Neural crest cell (in vitro differentiated cells): ENCODE measurements at regions not wholly inside any gene's neighbourhood (a gene's known extent, or its start where the extent isn't known, plus 50 kb on each side); places are given as distances from the start of the nearest gene placed in this dataset.

ENCODE experiments used
- DNase-seq: peaks from one replicate; pipeline ENCODE4 v3.0.0; 2021; ENCODE audit warnings: low read depth, mixed read lengths, low spot score
- H3K27ac Mint-ChIP-seq: one replicate; pipeline ENCODE4 v1.8.0; 2021; ENCODE audit warnings: mild to moderate bottlenecking, mixed read lengths; ENCODE audit not compliant: unreplicated experiment
- H3K27me3 Mint-ChIP-seq: 2 replicates; pipeline ENCODE4 v1.8.0; 2021; ENCODE audit warnings: low read depth, mild to moderate bottlenecking, mixed read lengths
- H3K36me3 Mint-ChIP-seq: 2 replicates; pipeline ENCODE4 v1.8.0; 2021; ENCODE audit warnings: low read depth, mild to moderate bottlenecking, mixed read lengths
- H3K4me1 Mint-ChIP-seq: 2 replicates; pipeline ENCODE4 v1.8.0; 2021; ENCODE audit warnings: mixed read lengths
- H3K4me3 Mint-ChIP-seq: one replicate; pipeline ENCODE4 v1.8.0; 2021; ENCODE audit warnings: mild to moderate bottlenecking, mixed read lengths
- H3K9me3 Mint-ChIP-seq: 2 replicates; pipeline ENCODE4 v1.8.0; 2021; ENCODE audit warnings: mixed read lengths
- CTCF ChIP-seq: fragments of 200-600 bp; sonication (generic); conservative IDR thresholded peaks from 2 replicates; pipeline ENCODE4 v1.5.0; 2021; ENCODE audit warnings: antibody characterized with exemption, mild to moderate bottlenecking

GRCh38 chr2:59724746-59725145 is 828.7 kb downstream of the BCL11A start:
- H3K27me3 Mint-ChIP-seq = no peaks in the 10 kb centered on the region
- H3K27ac Mint-ChIP-seq = no peak overlapping the region
- no peak overlapping the region for H3K4me3 Mint-ChIP-seq
- TF ChIP-seq CTCF = no peak
- no peaks in the 10 kb centered on the region for H3K36me3 Mint-ChIP-seq
- DNase-seq = no peak
- H3K9me3 Mint-ChIP-seq = no peaks in the 10 kb centered on the region
- H3K4me1 Mint-ChIP-seq = peaks cover 14% of the 10 kb centered on the region

- no peak overlapping the region for H3K4me3 Mint-ChIP-seq
Observed at GRCh38 chr2:59720296-59720866, 833.1 kb downstream of the BCL11A start.

GRCh38 chr2:59713577-59713976 is 839.9 kb downstream of the BCL11A start:
- H3K27ac Mint-ChIP-seq = no peak overlapping the region
- no peaks in the 10 kb centered on the region for H3K27me3 Mint-ChIP-seq
- H3K4me1 Mint-ChIP-seq = no peaks in the 10 kb centered on the region
- no peak for TF ChIP-seq CTCF
- H3K9me3 Mint-ChIP-seq = no peaks in the 10 kb centered on the region
- no peaks in the 10 kb centered on the region for H3K36me3 Mint-ChIP-seq
- DNase-seq = no peak
- H3K4me3 Mint-ChIP-seq = no peak overlapping the region

More at GRCh38 chr2:59720296-59720866, 833.1 kb downstream of the BCL11A start:
- no peak overlapping the region for H3K27ac Mint-ChIP-seq
- no peaks in the 10 kb centered on the region for H3K27me3 Mint-ChIP-seq
- no peaks in the 10 kb centered on the region for H3K36me3 Mint-ChIP-seq
- H3K4me1 Mint-ChIP-seq = peaks cover 4% of the 10 kb centered on the region
- H3K9me3 Mint-ChIP-seq = no peaks in the 10 kb centered on the region
- TF ChIP-seq CTCF = no peak
- DNase-seq = no peak

- no peak for TF ChIP-seq CTCF
- H3K36me3 Mint-ChIP-seq = no peaks in the 10 kb centered on the region
- H3K4me1 Mint-ChIP-seq = no peaks in the 10 kb centered on the region
- no peaks in the 10 kb centered on the region for H3K27me3 Mint-ChIP-seq
- H3K4me3 Mint-ChIP-seq = no peak overlapping the region
- no peak overlapping the region for H3K27ac Mint-ChIP-seq
- no peaks in the 10 kb centered on the region for H3K9me3 Mint-ChIP-seq
- no peak for DNase-seq
Observed at GRCh38 chr2:59711121-59711520, 842.3 kb downstream of the BCL11A start.

GRCh38 chr2:59706729-59707128 is 846.7 kb downstream of the BCL11A start:
- TF ChIP-seq CTCF = no peak
- H3K4me1 Mint-ChIP-seq = no peaks in the 10 kb centered on the region
- H3K9me3 Mint-ChIP-seq = peaks cover 9% of the 10 kb centered on the region
- DNase-seq = no peak
- H3K4me3 Mint-ChIP-seq = no peak overlapping the region
- no peak overlapping the region for H3K27ac Mint-ChIP-seq
- H3K36me3 Mint-ChIP-seq = no peaks in the 10 kb centered on the region
- H3K27me3 Mint-ChIP-seq = no peaks in the 10 kb centered on the region
